Hematopoietic multipotent progenitor cell treated with erythropoietin and hydrocortisone succinate and interleukin-3 and kit ligand, for 6 days (in vitro differentiated cells): ENCODE measurements at regions not wholly inside any gene's neighbourhood (a gene's known extent, or its start where the extent isn't known, plus 50 kb on each side); places are given as distances from the start of the nearest gene placed in this dataset.
A peak's percentile ranks its signal among the peaks of the same experiment; 100 is the strongest.

Experiments used
- DNase-seq: peaks from one replicate; pipeline ENCODE4 v3.0.0-alpha.2; 2015

DNA sequence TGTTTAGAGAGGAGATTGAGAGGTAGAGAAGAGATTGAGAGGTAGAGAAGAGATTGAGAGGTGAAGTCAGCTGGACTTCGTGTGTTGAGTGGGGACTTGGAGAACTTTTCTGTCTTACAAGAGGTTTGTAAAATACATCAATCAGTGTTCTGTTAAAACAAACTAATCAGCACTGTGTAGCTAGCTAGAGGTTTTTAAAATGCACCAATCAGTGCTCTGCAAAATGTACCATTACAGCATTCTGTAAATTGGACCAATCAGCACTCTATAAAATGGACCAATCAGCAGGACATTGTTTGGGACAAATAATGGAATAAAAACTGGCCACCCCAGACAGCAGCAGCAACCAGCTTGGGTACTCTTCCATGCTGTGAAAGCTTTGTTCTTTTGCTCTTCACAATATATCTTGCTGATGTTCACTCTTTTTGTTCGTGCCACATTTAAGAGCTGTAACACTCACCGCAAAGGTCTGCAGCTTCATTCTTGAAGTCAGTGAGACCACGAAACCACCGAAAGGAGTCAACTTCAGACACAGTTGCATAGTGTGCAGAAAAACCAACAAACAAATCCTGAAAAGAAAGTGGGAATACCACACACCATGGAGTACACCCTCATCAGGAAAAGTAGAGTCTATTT, 366.9 kb upstream of the HSFY2 start:
- DNase-seq, result no peak

DNA sequence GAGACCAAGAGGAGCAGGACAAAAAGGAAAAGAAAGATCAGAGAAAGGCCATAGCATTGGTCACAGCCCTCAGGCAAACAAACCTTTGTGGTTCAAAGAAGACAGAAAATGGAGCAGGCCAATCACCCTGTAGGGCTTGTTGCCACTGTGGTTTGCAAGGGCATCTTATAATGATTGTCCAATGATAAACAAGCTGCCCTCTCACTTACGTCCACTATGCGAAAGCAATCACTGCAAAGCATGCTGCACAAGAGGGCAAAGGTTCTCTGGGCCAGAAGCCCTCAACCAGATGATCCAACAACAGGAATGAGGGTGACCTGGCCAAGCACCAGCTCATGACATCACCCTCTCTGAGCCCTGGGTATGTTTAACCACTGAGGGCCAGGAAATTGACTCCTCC, 360.9 kb upstream of the HSFY2 start:
- no peak for DNase-seq

DNA sequence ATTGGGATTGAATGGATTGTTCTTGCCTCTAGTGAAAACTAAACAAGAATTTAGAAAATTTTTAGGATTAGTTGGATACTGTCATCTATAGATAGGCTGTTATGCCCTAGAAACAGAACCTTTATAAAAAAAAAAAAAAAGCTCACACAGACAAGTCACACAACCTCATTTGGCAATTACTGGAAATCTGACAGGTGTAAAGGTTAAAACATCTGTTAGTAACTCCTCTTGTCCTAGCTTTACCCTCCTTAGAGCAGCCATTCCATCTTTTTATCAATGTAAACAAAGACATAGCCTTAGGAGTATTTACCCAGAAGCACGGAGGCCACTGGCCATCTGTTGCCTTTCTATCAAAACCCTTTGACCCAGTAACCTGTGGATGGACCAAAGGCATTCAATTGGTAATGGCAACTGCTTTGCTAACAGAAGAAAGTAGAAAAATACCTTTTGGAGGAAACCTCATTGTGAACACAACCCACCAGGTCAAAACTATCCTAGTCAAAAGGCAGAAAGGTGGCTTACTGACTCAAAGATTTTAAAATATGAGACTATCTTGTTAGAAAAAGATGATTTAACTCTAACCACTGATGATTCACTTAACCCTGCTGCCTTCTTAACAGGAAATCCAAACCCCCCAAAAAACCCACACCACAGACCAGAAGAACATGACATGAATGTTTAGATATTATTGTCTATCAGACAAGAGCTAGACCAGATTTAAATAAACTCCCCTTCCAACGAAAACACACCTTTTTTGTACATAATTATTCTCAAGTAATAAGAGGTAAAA, 357.2 kb upstream of the HSFY2 start:
- no peak for DNase-seq

DNA sequence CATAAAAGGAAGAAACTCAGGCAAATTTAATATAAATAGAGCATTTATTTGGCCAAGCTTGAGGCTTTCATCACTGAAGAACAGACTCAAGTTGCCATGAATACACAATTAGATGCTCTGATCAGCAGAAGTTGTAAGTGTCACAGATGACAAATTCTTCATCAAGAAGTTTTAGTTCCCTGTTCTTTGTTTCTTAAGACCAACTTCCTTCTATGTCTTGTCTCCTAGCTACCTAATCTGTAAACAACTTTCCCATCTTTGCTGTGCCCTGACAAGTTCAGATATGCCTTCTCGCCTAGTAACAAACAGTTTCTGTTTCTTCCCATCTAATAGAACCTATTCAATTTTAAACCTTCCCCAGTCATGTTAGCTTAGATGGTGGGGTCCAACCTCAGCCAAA, 353.4 kb upstream of the HSFY2 start:
- no peak for DNase-seq

DNA sequence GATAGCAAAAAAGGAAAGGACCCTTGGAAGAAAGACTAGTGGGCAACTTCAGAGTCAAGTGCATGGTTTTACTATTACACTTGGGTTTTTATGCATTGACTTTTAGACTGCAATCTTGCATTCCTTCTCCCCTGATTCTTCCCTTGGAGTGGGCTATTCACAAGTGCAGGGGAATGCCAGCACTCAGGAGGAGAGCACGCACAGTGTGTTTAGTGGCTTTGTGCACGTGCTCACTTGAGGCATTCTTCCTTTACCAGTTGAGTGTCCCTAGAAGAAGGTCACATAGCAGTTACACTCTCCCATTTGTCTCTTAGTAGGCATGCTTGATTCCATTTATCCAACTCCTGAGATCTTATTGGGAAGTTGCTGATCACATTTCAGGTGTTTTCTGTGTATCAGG, 351.1 kb upstream of the HSFY2 start:
- no peak for DNase-seq

DNA sequence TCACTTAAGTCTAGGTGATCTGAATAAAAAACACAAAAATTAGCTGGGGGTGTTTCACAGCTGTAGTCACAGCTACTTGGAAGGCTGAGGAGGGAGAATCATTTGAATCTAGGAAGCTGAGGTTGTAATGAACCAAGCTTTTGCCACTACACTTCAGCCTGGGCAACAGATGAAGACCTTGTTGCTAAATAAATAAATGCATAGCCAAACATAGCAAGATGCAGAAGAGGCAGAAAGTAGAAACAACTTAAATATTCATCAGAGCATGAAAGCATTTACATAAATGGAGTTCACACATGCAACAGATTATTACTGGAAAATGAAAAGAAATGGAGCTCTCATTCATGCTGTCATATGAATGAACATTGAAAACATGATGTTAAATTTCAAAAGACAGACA, 348.9 kb upstream of the HSFY2 start:
- DNase-seq, result no peak

DNA sequence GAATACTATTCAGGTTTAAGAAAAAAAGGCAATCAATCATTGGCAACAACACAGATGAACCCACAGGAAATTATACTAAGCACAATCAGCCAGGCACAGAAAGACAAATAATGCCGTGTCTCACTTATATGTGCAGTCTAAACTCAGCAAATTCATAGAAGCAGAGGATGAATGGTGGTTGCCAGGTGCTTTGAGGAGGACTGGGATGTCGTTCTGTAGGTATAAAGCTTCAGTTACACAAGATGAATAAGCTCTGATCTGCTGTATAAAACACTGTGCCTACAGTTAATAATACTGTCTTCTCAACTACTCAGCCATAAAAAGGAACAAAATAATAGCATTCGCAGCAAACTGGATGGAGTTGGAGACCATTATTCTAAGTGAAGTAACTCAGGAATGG, 324.8 kb upstream of the HSFY2 start:
- no peak for DNase-seq

DNA sequence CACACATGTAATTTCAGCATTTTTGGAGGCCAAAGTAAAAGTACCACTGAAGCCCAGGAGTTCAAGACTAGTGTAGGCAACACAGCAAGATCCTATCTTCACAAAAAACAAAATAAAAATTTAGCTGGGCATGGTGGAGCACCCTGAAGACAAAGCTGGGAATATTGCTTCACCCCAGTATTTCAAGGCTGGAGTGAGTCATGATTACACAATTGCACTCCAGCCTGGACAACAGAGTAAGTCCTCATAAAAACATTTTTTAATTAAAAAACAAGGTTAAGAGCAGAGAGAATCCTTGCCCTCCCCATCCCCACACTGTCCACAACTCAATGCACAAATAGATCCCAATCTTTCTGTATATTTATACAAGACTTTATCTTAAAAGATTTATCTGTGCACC, 321.9 kb upstream of the HSFY2 start:
- DNase-seq, result no peak

DNA sequence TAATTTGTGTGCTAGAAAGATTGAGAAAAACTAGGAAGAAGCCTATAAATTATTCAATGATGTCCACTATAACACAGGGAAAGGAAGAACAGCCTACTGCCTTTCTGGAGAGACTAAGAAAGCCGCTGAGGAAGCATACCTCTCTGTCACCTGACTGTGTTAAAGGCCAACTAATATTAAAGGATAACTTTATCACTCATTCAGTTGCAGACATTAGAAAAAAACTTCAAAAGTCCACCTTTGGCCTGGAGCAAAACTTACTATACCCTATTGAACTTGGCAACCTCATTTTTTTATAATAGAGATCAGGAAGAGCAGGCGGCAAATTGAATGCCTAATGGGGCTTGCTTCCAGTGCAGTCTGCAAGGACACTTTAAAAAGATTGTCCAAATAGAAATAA, 309.5 kb upstream of the HSFY2 start:
- DNase-seq, result no peak

DNA sequence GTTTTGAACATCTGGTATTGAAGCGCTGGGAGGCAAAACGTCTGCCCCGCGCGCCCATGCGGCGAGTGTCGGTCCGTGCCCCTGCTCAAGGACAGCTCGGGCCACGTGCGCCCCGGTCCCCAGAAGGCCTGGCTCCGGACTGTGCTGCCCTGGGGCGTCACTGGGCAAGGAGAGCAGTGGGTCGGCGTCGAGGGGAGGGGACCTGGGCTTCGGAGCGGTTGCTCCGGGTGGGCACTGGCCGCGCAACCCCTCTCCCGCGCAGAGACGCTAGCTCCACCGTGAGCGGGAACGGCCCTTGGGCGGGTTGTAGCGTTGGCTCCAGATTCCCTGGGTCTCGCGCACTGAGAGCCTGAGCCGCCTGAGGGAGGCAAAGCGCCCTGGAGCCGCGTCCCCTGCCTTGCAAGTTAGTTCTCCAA, 304.2 kb upstream of the HSFY2 start:
- DNase-seq, result peak; percentile 62

DNA sequence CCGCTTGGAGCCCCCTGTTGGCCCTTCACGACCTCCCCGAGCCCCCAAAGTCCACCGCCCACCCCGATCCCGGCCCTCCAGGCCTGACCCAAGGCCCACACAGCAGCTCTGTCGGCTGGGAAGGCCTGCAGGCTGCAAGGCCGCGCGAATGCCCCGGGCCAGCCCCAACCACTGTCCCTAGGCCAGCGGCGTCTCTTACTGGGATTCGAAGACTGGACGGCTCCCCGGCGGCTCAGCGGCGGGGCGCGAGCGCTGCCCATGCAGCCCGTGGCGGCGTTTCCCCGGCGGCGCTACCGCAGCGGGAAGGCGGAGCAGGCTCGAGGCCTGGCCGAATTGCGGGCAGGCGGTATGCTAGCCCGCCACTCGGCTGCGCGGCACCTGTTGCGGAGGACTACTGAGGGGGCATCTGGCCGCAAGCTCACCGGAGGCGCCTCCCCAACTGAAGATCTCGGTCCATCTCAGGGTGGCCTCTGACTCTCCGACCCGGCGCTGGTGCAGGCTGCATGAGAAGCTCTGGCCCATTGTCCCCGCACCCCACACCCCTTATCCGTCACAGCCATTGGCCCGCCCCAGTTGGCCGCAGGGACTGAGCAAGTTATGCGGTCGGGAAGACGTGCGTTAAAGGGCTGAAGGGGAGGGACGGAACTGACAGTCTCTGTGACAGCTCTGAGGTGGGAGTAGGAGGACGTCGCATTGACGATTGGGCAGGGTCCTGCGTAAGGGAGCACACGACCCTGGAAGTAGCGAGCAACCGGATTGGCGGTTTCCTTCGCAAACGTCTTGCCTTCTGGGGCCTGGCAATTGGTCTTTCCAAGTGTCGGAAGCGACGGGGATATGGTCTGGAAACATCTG, 303.5 kb upstream of the HSFY2 start:
- peak; percentile 92 for DNase-seq

DNA sequence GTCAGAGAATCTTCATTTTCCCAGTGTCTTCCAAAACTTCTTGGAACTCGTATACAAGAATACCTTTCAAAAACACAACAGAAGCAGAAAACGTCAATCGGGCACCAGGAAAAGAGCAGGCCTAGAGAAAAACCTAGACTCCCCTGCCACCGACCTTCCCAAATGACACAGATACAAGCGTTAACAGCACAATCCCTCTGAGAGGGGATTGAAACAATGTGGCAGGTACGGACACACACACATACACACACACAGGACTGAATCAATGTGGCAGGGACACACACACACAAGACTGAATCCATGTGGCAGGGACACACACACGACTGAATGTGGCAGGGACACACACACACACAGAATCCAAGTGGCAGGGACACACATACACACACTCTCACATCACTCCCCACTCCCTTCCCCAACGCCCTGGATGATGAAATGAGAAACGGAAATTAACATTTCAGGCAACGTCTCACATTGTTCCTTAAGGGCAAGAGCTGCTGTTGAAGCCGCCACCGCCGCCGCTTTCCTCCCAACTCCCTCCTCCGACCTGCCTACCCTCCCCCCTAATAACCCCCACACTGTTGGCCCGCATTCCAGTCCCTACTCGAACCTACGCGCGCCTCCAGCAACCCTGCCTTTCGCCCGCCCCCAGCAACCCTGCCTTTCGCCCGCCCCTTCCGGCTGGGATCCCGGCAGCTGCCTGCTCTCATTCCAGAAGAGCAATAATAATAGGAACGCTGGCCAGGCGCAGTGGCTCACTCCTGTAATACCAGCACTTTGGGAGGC, 302.1 kb upstream of the HSFY2 start:
- peak; percentile 73 for DNase-seq

DNA sequence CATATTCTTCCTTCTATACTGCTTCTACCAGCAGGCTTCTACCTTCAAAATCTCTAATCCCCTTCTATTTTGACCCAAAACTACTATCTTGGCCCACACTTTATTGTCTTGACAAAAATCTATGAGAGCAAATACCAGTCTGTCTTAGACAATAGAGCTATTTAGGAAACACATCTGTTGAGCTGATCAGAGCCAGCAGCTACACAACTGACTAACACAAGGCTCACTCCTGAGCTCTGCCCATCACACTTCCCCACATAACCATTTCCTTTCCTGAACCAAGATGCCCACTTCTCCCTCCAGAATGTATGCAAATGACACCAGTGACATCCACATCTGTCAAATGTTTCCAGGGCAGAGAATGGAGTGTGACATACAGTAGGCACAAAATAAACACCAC, 293.9 kb upstream of the HSFY2 start:
- DNase-seq, result no peak

DNA sequence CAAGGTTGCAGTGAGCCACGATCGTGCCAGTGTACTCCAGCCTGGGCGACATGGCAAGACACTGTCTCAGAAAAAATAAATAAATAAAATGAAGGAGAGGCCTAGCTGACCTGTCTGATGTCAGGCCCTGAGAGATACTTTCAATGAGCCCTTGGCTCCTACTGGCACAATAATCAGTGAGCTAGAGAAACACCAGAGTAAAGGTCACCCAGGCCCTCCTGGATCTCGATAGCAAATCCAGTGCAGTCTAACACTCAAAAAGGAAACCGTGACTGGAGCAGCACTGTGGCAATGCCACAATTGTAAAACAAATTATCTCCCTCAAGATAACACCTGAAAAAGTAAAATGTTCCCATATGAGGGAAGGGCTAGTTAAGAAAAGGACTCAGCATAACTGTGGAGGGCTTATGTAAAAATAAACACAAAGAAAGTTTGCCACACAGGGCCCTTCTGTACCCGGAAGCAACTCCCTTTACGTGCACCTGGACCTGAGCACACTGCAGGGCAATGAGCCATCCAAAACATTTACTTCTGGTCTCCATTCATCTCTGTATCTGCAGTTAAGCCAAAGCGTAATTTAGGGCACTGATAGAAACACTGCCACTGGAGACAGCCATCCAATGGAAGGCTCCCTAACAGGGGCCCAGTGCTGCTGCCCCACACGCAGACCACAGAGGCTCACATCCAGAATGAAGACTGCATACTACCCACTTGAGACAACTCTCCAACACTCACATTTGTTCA, 293.1 kb upstream of the HSFY2 start:
- no peak for DNase-seq

DNA sequence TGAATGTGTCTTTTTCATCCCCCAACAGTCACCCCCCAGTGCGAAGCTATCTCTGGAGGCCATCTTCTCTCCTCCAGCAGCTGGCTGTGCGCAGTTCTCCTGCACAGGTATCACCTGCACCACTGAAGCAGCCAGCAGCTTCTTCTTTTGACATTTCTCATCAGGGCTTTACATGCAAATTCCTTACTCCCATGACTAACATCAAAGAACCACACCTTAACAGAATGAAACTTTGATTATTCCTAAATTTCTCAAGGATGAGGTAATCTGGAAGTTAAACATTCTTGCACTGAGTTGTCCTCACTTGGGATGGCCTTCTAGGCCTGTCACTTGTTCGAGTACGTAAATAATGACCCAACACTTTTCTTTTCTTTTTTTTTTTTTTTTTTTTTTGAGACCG, 291.6 kb upstream of the HSFY2 start:
- no peak for DNase-seq

DNA sequence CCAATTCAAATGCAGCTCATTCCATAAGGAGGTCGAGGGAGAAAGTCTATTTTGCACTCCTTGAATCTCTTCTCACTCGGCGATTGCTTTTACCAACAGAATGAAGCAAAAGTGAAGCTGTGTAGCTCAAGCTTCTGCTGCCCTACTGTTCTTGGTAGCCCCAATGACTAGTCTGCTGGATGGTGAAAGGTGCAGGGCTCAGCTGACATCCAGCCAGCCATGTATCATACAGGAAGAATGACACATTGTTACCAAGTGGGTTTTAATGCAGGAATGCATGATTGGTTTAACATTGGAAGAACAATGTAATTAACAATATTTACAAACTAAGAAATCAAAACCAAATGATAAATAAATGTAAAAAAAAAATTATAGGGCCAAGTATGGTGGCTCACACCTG, 286.2 kb upstream of the HSFY2 start:
- DNase-seq, result no peak

DNA sequence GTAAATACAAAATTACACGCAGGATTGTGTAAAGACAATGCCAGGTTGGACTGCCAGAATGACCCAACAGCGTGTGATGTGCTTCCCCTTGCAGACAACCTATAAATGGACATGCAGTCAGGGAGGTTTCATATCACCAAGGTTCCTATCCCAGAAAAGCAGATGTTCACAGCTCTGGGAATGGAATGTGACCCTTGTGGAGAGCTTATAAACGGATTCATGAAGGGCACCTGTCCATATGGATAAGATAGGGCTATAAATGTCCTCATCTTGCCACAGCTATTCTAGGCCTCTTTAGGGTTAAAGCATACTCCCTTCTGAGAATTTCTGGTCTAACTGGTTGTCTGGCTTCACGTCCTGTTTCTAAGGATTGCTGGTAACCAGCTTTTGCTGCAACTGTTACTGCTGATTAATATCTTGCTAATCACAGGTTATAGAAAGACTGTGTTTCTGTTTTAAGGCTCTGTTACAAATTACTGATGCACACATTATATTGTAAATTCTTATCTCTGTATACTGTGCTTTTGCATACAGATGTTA, 285.4 kb upstream of the HSFY2 start:
- DNase-seq, result peak; percentile 9

DNA sequence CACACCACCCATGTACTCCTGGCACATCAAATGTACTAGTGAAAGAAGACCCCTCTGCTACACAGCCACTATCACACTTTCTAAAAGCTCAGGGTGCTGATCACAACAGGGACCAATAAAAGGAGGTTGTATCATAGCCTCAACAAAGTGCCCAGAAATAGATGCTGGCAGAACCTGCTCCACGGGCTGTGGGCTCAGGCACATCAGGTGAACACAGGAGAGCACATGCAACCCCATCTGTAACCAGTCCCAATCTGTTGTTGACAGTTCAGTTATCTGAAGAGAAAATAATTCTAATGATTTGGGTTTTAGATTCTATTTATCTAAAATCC, 282.6 kb upstream of the HSFY2 start:
- no peak for DNase-seq

DNA sequence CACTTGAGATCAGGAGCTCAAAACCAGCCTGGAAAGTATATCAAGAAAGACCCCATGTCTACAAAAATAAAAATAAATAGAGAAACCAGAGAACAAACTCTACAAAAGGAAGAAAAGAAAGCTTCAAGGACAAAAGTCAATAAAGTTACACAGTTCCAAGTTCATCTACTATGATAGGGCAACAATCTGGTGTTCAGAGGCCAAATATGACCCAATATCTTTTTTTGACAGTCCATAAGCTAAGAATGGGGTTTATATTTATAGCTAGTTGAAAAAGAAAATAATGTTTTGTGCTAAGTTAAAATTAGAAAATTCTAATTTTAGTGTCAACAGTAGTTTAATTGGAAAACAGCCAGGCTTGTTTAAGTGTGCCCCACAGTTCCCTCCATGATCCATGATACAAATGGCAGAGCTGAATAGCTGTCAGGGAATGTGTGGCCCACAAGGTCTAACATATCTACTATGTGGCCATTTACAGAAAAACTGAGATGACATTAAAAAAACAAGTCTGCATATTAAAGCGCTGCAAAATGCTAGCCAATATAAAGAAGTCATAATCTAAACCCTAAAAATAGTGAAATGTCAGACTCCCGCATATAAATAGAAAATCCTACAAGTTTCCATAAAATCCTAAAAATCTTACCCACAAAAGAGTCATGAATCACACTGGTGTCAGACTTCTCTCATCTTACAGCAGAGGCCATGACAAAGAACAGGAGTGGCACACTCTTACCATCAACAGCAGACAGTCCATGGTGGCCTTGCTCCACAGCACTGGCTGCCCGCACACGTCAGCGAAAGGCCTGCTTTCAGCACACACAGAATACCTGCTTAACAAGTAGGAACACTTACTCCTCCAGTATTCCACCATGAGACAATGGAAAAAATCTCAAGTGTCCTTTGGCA, 281.9 kb upstream of the HSFY2 start:
- DNase-seq, result no peak

DNA sequence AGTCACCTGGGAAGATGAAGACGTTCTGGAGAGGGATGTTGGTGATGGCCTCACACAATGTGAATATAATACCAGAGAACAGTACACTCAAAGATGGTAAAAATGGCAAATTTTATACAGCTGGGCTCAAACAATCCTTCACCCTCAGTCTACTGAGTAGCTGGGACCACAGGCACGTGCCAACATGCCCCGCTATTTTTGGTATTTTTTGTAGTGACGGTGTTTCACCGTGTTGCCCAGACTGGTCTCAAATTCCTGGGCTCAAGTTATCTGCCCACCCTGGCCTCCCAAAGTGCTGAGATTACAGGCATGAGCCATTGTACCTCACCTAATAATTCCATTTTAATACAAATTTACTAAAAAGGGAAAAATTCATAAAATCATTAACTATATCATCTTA, 280.3 kb upstream of the HSFY2 start:
- DNase-seq, result no peak

DNA sequence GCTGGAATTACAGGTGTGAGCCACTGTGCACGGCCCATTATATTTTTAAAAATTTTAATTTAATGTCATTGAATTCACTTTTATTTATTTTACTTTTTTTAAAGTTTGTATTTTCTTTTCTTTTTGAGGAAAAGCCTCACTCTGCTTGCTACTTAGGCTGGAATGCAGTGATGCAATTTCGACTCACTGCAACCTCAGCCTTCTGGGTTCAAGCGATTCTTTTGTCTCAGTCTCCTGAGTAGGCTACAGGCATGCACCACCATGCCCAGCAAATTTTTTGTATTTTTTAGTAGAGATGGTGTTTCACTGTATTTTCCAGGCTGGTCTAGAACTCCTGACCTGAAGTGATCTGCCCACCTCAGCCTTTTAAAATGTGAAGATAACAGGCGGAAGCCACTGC, 277.5 kb upstream of the HSFY2 start:
- no peak for DNase-seq
